GM18867 (cell line): ENCODE measurements at regions not wholly inside any gene's neighbourhood (a gene's known extent, or its start where the extent isn't known, plus 50 kb on each side); places are given as distances from the start of the nearest gene placed in this dataset.
"Not testable (repeated sequence)": the region's sequence is repeated elsewhere in the genome, so short reads cannot be mapped to it uniquely, and the experiment has no call there.

Source experiments
- ATAC-seq: cut with Tn5 transposase; IDR thresholded peaks from one replicate; pipeline ENCODE4 v1.9.1; 2021; ENCODE audit warnings: mild to moderate bottlenecking, moderate library complexity; ENCODE audit not compliant: unreplicated experiment

GRCh38 chr3:106296062-106296461 lies 427.2 kb upstream of the CBLB start:
- ATAC-seq, result no peak

- ATAC-seq, result peak; percentile 63
These were observed 430.7 kb upstream of the CBLB start for GRCh38 chr3:106299300-106300098.

- peak; percentile 88 for ATAC-seq
These were observed 433.8 kb upstream of the CBLB start for GRCh38 chr3:106302451-106303221.

- no peak for ATAC-seq
These were observed 435.0 kb upstream of the CBLB start for GRCh38 chr3:106303766-106304165.

GRCh38 chr3:106305127-106305526 lies 436.3 kb upstream of the CBLB start:
- no peak for ATAC-seq

- no peak for ATAC-seq
These were observed 437.1 kb upstream of the CBLB start for GRCh38 chr3:106305882-106306435.

- ATAC-seq, result no peak
These were observed 440.5 kb upstream of the CBLB start for GRCh38 chr3:106309274-106309673.

GRCh38 chr3:106309798-106310197 lies 441.0 kb upstream of the CBLB start:
- ATAC-seq, result not testable (repeated sequence)

- ATAC-seq, result no peak
These were observed 448.6 kb upstream of the CBLB start for GRCh38 chr3:106317141-106318055.

GRCh38 chr3:106321438-106321837 lies 452.6 kb upstream of the CBLB start:
- not testable (repeated sequence) for ATAC-seq

GRCh38 chr3:106323586-106323985 lies 454.8 kb upstream of the CBLB start:
- ATAC-seq, result no peak

- no peak for ATAC-seq
These were observed 458.3 kb upstream of the CBLB start for GRCh38 chr3:106326941-106327695.

GRCh38 chr3:106327696-106328025 lies 458.8 kb upstream of the CBLB start:
- ATAC-seq, result no peak

- no peak for ATAC-seq
These were observed 459.4 kb upstream of the CBLB start for GRCh38 chr3:106328224-106328623.

GRCh38 chr3:106329521-106329920 lies 460.7 kb upstream of the CBLB start:
- ATAC-seq, result no peak

- no peak for ATAC-seq
These were observed 462.8 kb upstream of the CBLB start for GRCh38 chr3:106331636-106332035.

GRCh38 chr3:106332129-106332528 lies 463.3 kb upstream of the CBLB start:
- ATAC-seq, result peak; percentile 48

- ATAC-seq, result no peak
These were observed 464.1 kb upstream of the CBLB start for GRCh38 chr3:106332884-106333283.

- ATAC-seq, result peak; percentile 63
These were observed 465.3 kb upstream of the CBLB start for GRCh38 chr3:106333911-106334618.

GRCh38 chr3:106336619-106337018 lies 467.8 kb upstream of the CBLB start:
- ATAC-seq, result no peak
